IMR-90 (cell line): ENCODE measurements at regions not wholly inside any gene's neighbourhood (a gene's known extent, or its start where the extent isn't known, plus 50 kb on each side); places are given as distances from the start of the nearest gene placed in this dataset.

ENCODE experiments used
- ATAC-seq: fragments of 200-7000 bp; cut with Tn5 transposase; 2 replicates; pipeline ENCODE4 v1.9.1; 2020; ENCODE audit warnings: low read depth, mild to moderate bottlenecking, moderate library complexity
- BruUV-seq: library from RNA; stranded (reverse); fragments of 400-500 nt; replicated peaks from 2 replicates; lab custom pipeline; 2021; lab: Mats Ljungman, UMichigan
- CTCF ChIA-PET: fragments of 300-600 bp; formaldehyde crosslinking; extraction: SDS; loops from one replicate; lab custom pipeline; 2021; ENCODE audit warnings: antibody characterized with exemption; lab: Yijun Ruan, JAX
- POLR2A ChIA-PET: fragments of 300-600 bp; sonication (Branson Sonifier 250); formaldehyde crosslinking; loops from one replicate; lab custom pipeline; 2022; ENCODE audit warnings: antibody characterized with exemption; ENCODE audit not compliant: unreplicated experiment; lab: Charles Lee
- DNase-seq: peaks from one replicate; pipeline ENCODE4 v3.0.0; 2013
- H2AFZ ChIP-seq: replicated peaks from 2 replicates; pipeline ENCODE3; 2013; ENCODE audit warnings: low read length, mild to moderate bottlenecking; ENCODE audit not compliant: poor library complexity
- H2AK5ac ChIP-seq: 2 replicates; pipeline ENCODE4 v1.6.1; 2013; ENCODE audit warnings: low read depth, low read length, inconsistent platforms
- H2AK9ac ChIP-seq: replicated peaks from 2 replicates; pipeline ENCODE3; 2013; ENCODE audit warnings: mild to moderate bottlenecking, low read depth, low read length, moderate library complexity; ENCODE audit not compliant: poor library complexity
- H2BK120ac ChIP-seq: 2 replicates; pipeline ENCODE4 v1.6.1; 2013; ENCODE audit warnings: low read depth, low read length, inconsistent platforms
- H2BK15ac ChIP-seq: 3 replicates; pipeline ENCODE4 v1.6.1; 2013; ENCODE audit warnings: low read depth, low read length, inconsistent platforms
- H2BK20ac ChIP-seq: 2 replicates; pipeline ENCODE4 v1.6.1; 2013; ENCODE audit warnings: low read depth, mild to moderate bottlenecking, inconsistent platforms, low read length, moderate library complexity
- H2BK5ac ChIP-seq: 2 replicates; pipeline ENCODE4 v1.6.1; 2013; ENCODE audit warnings: mild to moderate bottlenecking, low read depth, low read length, inconsistent platforms; ENCODE audit not compliant: poor library complexity, severe bottlenecking
- H3K14ac ChIP-seq: replicated peaks from 2 replicates; pipeline ENCODE4 v1.6.1; 2013; ENCODE audit warnings: low read depth, low read length, inconsistent platforms
- H3K18ac ChIP-seq: 2 replicates; pipeline ENCODE4 v1.6.1; 2013; ENCODE audit warnings: low read depth, low read length, control low read depth
- H3K23ac ChIP-seq: 2 replicates; pipeline ENCODE4 v1.6.1; 2013; ENCODE audit warnings: low read depth, low read length, inconsistent platforms
- H3K27ac ChIP-seq: 2 replicates; pipeline ENCODE4 v1.5.1; 2013; ENCODE audit warnings: mild to moderate bottlenecking, control low read depth, low read length; ENCODE audit not compliant: insufficient read depth
- H3K27me3 ChIP-seq: 2 replicates; pipeline ENCODE4 v1.6.1; 2013; ENCODE audit warnings: low read length; ENCODE audit not compliant: control insufficient read depth, insufficient read depth
- H3K36me3 ChIP-seq: 2 replicates; pipeline ENCODE4 v1.6.1; 2013; ENCODE audit warnings: low read length, mixed read lengths; ENCODE audit not compliant: control insufficient read depth, insufficient read depth
- H3K4ac ChIP-seq: 2 replicates; pipeline ENCODE4 v1.6.1; 2013; ENCODE audit warnings: low read depth, low read length, inconsistent platforms
- H3K4me1 ChIP-seq: 2 replicates; pipeline ENCODE4 v1.6.1; 2013; ENCODE audit warnings: low read length, mixed read lengths; ENCODE audit not compliant: control insufficient read depth, insufficient read depth
- H3K4me2 ChIP-seq: 2 replicates; pipeline ENCODE4 v1.6.1; 2013; ENCODE audit warnings: low read depth, mild to moderate bottlenecking, control low read depth, low read length, moderate library complexity
- H3K4me3 ChIP-seq: 2 replicates; pipeline ENCODE4 v1.5.1; 2013; ENCODE audit warnings: low read depth, mild to moderate bottlenecking, control low read depth, low read length, moderate library complexity; ENCODE audit not compliant: insufficient read depth
- H3K56ac ChIP-seq: 2 replicates; pipeline ENCODE4 v1.6.1; 2013; ENCODE audit warnings: low read length, inconsistent platforms; ENCODE audit not compliant: insufficient read depth; ENCODE audit errors: extremely low read depth
- H3K79me1 ChIP-seq, 2 experiments: 2 replicates each; pipeline ENCODE4 v1.6.1; 2013; ENCODE audit warnings: low read length in 2 of 2, inconsistent platforms in 1 of 2, low read depth in 1 of 2
- H3K9ac ChIP-seq: 2 replicates; pipeline ENCODE4 v1.6.1; 2013; ENCODE audit warnings: low read depth, low read length, control low read depth
- H3K9me1 ChIP-seq: 2 replicates; pipeline ENCODE4 v1.6.1; 2013; ENCODE audit warnings: low read length, inconsistent platforms; ENCODE audit not compliant: insufficient read depth
- H3K9me3 ChIP-seq: 2 replicates; pipeline ENCODE4 v1.6.1; 2013; ENCODE audit warnings: low read length; ENCODE audit not compliant: control insufficient read depth, insufficient read depth
- H4K20me1 ChIP-seq: 2 replicates; pipeline ENCODE4 v1.6.1; 2013; ENCODE audit warnings: low read length, inconsistent platforms; ENCODE audit not compliant: insufficient read depth
- H4K5ac ChIP-seq: 2 replicates; pipeline ENCODE4 v1.6.1; 2013; ENCODE audit warnings: mild to moderate bottlenecking, low read depth, low read length, control low read depth
- H4K8ac ChIP-seq, 2 experiments: 2 replicates each; pipeline ENCODE4 v1.6.1; 2013; ENCODE audit warnings: low read depth in 2 of 2, low read length in 2 of 2, control low read depth in 1 of 2, inconsistent platforms in 1 of 2
- H4K91ac ChIP-seq: 2 replicates; pipeline ENCODE4 v1.6.1; 2013; ENCODE audit warnings: low read depth, low read length, inconsistent platforms; ENCODE audit not compliant: insufficient read depth
- BHLHE40 ChIP-seq: fragments of 150-350 bp; IDR thresholded peaks from 2 replicates; pipeline ENCODE4 v1.6.1; 2016; ENCODE audit warnings: mild to moderate bottlenecking, low read depth, low read length
- CEBPB ChIP-seq: IDR thresholded peaks from 2 replicates; pipeline ENCODE4 v1.6.1; 2012; ENCODE audit warnings: low read depth, low read length, improper control_type of control experiment
- CHD1 ChIP-seq: IDR thresholded peaks from 2 replicates; pipeline ENCODE4 v1.6.1; 2012; ENCODE audit warnings: low read depth, low read length, improper control_type of control experiment
- CTCF ChIP-seq: conservative IDR thresholded peaks from 2 replicates; pipeline ENCODE4 v1.5.1; 2012; ENCODE audit warnings: mild to moderate bottlenecking, low read depth, low read length, improper control_type of control experiment
- ELK1 ChIP-seq: fragments of 150-350 bp; IDR thresholded peaks from 2 replicates; pipeline ENCODE4 v1.6.1; 2016; ENCODE audit warnings: low read depth, mild to moderate bottlenecking, low read length, moderate library complexity, borderline replicate concordance
- FOS ChIP-seq: fragments of 150-350 bp; IDR thresholded peaks from 2 replicates; pipeline ENCODE4 v1.6.1; 2016; ENCODE audit warnings: low read depth, low read length
- MAZ ChIP-seq: IDR thresholded peaks from 2 replicates; pipeline ENCODE4 v1.6.1; 2012; ENCODE audit warnings: low read depth, mild to moderate bottlenecking, low read length, improper control_type of control experiment, moderate library complexity, borderline replicate concordance
- MXI1 ChIP-seq: IDR thresholded peaks from 2 replicates; pipeline ENCODE4 v1.6.1; 2012; ENCODE audit warnings: low read depth, mild to moderate bottlenecking, low read length, moderate library complexity, borderline replicate concordance
- NFE2L2 ChIP-seq: fragments of 150-350 bp; IDR thresholded peaks from 2 replicates; pipeline ENCODE4 v1.6.1; 2016; ENCODE audit warnings: low read depth, mild to moderate bottlenecking, low read length
- POLR2A ChIP-seq: IDR thresholded peaks from 2 replicates; pipeline ENCODE4 v1.6.1; 2012; ENCODE audit warnings: mild to moderate bottlenecking, low read depth, low read length
- RCOR1 ChIP-seq: IDR thresholded peaks from 2 replicates; pipeline ENCODE4 v1.6.1; 2012; ENCODE audit warnings: mild to moderate bottlenecking, low read length, improper control_type of control experiment; ENCODE audit not compliant: insufficient replicate concordance
- RFX5 ChIP-seq: IDR thresholded peaks from 2 replicates; pipeline ENCODE4 v1.8.0; 2012; ENCODE audit warnings: low read depth, mild to moderate bottlenecking, low read length, moderate library complexity
- SMC3 ChIP-seq: fragments of 150-350 bp; IDR thresholded peaks from 2 replicates; pipeline ENCODE4 v1.6.1; 2016; ENCODE audit warnings: low read depth, mild to moderate bottlenecking, antibody characterized with exemption, low read length, moderate library complexity
- USF2 ChIP-seq: fragments of 150-350 bp; IDR thresholded peaks from 2 replicates; pipeline ENCODE4 v1.6.1; 2017; ENCODE audit warnings: mild to moderate bottlenecking, antibody characterized with exemption, low read length, low read depth
- WGBS, 2 experiments: methylation state at CpG; one replicate each; pipeline versions ENCODE4 v1.1.5 to v1.1.7; 2013; ENCODE audit warnings: missing lambda C conversion rate in 2 of 2; ENCODE audit not compliant: insufficient read length in 1 of 2; ENCODE audit errors: extremely low coverage in 2 of 2; 5-methylcytosine and 5-hydroxymethylcytosine counted together
- dilution Hi-C: fragments of 300-500 bp; cut with HindIII; formaldehyde crosslinking; loops from one replicate; pipeline ENCODE4 v1.14.3; 2018; ENCODE audit warnings: low sequenced_read_pairs; ENCODE audit not compliant: unreplicated experiment
- in situ Hi-C: fragments of 300-500 bp; cut with MboI; formaldehyde crosslinking; loops from 3 replicates; pipeline ENCODE4 v1.14.3; 2019; ENCODE audit warnings: low sequenced_read_pairs, inconsistent platforms, mixed read lengths
- intact Hi-C: fragments of 100-400 bp; cut with micrococcal nuclease; formaldehyde crosslinking; loops from 2 replicates; pipeline ENCODE4 v1.10.0; 2022

- intact Hi-C loops (no loop called here), in situ Hi-C loops (no loop called here), dilution Hi-C loops (no loop called here)
- no peak overlapping the region for H2BK5ac ChIP-seq
- ChIA-PET CTCF (no interaction called here), POLR2A (interaction anchor here (0.6 kb wide), 1 partner anchor 83 kb away, joined by 3 read pairs; no protein-coding TSS in a partner anchor)
- no peaks in the 10 kb centered on the region for H3K79me1 ChIP-seq
- H3K4ac ChIP-seq = no peak overlapping the region; the same call in 1 of the 2 replicates
- H3K4me3 ChIP-seq = no peak overlapping the region
- no peak overlapping the region for H4K5ac ChIP-seq
- no peak overlapping the region for H2BK120ac ChIP-seq
- H3K14ac ChIP-seq = no peak overlapping the region
- no TSS peak for BruUV-seq
- H3K9ac ChIP-seq = no peak overlapping the region
- no peak overlapping the region for H3K4me2 ChIP-seq
- no peak overlapping the region for H2AK9ac ChIP-seq
- no peak overlapping the region for H3K56ac ChIP-seq
- peaks cover 3% of the 10 kb centered on the region; the same call in 1 of the 2 replicates for H3K4me1 ChIP-seq
- ATAC-seq = no peak
- H4K20me1 ChIP-seq = no peaks in the 10 kb centered on the region
- no peak overlapping the region for H2BK15ac ChIP-seq
- TF ChIP-seq RCOR1 (no peak), FOS (no peak), BHLHE40 (no peak), SMC3 (no peak), RFX5 (no peak), CEBPB (no peak), MXI1 (no peak), POLR2A (no peak), ELK1 (no peak), CHD1 (no peak), CTCF (no peak), MAZ (no peak), NFE2L2 (no peak), USF2 (no peak)
- H3K27me3 ChIP-seq = no peaks in the 10 kb centered on the region
- no peak overlapping the region for H2AK5ac ChIP-seq
- H3K27ac ChIP-seq = no peak overlapping the region
- peaks cover 5% of the 10 kb centered on the region for H3K9me1 ChIP-seq
- no peak for DNase-seq
- no peak overlapping the region for H4K91ac ChIP-seq
- H3K23ac ChIP-seq = no peak overlapping the region
- H3K36me3 ChIP-seq = no peaks in the 10 kb centered on the region
- no peak overlapping the region for H4K8ac ChIP-seq
- no CpG with 5 or more reads among the region's 1 CpG for WGBS, 2 experiments
- H3K9me3 ChIP-seq = peaks cover 3% of the 10 kb centered on the region; the same call in 1 of the 2 replicates
- H2AFZ ChIP-seq = no peak overlapping the region
- no peak overlapping the region for H2BK20ac ChIP-seq
- no peak overlapping the region for H3K18ac ChIP-seq
Measured at GRCh38 chr6:73943411-73943810, 247.4 kb downstream of the CD109 start.
